ENCODE measurements at regions not wholly inside any gene's neighbourhood (a gene's known extent, or its start where the extent isn't known, plus 50 kb on each side); places are given as distances from the start of the nearest gene placed in this dataset.

DNA sequence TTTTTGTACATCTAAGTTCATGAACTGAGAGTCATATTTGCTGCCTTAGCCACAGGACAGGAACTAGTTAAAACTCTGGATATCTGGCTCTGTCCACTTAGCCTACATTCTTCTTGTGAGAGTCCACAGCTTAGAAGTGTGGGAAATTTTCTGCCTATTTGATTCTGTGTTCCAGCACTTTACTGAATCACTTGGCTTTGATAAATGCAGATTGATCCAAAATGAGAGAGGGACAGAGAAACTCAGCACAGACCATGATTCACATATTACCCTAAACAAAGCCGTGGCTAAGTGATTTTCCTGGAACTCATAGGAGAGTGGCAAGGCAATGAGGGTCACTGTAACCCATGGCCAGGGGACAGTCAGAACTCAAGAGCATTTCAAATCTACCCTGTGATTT is 87.5 kb upstream of the CADPS start:
- Histone ChIP-seq H3K4me3 (ENCODE audit: low read length) (no peak overlapping the region), H3K27ac (ENCODE audit: low read depth, low read length) (no peak overlapping the region), H2BK5ac (ENCODE audit: low read length) (no peak overlapping the region), H3K27me3 (ENCODE audit: insufficient read depth, low read length, poor library complexity) (no peaks in the 10 kb centered on the region), H3K9ac (ENCODE audit: low read length) (no peak overlapping the region), H2BK15ac (replicated peaks; ENCODE audit: low read depth) (no peak overlapping the region), H3K23ac (ENCODE audit: low read length) (no peak overlapping the region), H3K79me2 (ENCODE audit: control insufficient read depth, insufficient read depth, low read length) (no peaks in the 10 kb centered on the region), H3K4me1 (ENCODE audit: control insufficient read depth, low read depth, low read length) (no peaks in the 10 kb centered on the region), H3K36me3 (ENCODE audit: control insufficient read depth, insufficient read depth, low read length) (no peaks in the 10 kb centered on the region), H4K5ac (ENCODE audit: low read length) (no peak overlapping the region), H2BK120ac (ENCODE audit: low read depth, low read length) (no peak overlapping the region), H3K56ac (ENCODE audit: low read length) (no peak overlapping the region), H4K8ac (ENCODE audit: low read depth, low read length) (no peak overlapping the region), H3K79me1 (ENCODE audit: low read length) (no peaks in the 10 kb centered on the region), H3K18ac (ENCODE audit: low read length) (no peak overlapping the region), H3K4me2 (ENCODE audit: low read length) (no peak overlapping the region), H3K4ac (ENCODE audit: low read depth, low read length) (no peak overlapping the region), H2AK5ac (ENCODE audit: low read length) (no peak overlapping the region)
- DNase-seq: no peak
- no CpG with 5 or more reads among the region's 1 CpG for WGBS (ENCODE audit: extremely low coverage, insufficient coverage, low lambda C conversion rate)

DNA sequence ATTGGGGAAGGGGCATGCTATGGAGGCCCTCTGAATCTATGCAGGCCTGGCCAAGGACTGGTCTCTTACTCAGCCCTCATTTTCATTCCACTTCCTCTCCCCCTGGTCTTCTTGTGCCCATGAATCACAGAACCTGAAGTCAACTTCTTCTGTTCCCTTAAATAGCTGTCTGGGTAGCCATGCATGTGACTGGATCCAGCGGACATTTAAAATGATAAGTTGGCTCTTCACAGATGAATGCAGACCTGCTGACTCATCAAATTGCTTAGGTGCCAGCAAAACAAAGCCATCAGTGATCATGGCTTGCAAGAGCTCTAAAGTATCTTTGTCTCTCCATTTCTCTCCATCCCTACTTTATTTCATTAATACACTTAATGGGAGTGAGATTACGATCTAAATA is 90.1 kb upstream of the CADPS start:
- Histone ChIP-seq H3K79me1 (ENCODE audit: low read length) (no peaks in the 10 kb centered on the region), H4K8ac (ENCODE audit: low read depth, low read length) (no peak overlapping the region), H3K27me3 (ENCODE audit: insufficient read depth, low read length, poor library complexity) (no peaks in the 10 kb centered on the region), H4K5ac (ENCODE audit: low read length) (no peak overlapping the region), H2AK5ac (ENCODE audit: low read length) (no peak overlapping the region), H3K36me3 (ENCODE audit: control insufficient read depth, insufficient read depth, low read length) (no peaks in the 10 kb centered on the region), H2BK15ac (replicated peaks; ENCODE audit: low read depth) (no peak overlapping the region), H3K4me1 (ENCODE audit: control insufficient read depth, low read depth, low read length) (no peaks in the 10 kb centered on the region), H3K4me2 (ENCODE audit: low read length) (no peak overlapping the region), H3K9ac (ENCODE audit: low read length) (no peak overlapping the region), H3K4ac (ENCODE audit: low read depth, low read length) (no peak overlapping the region), H2BK120ac (ENCODE audit: low read depth, low read length) (no peak overlapping the region), H3K27ac (ENCODE audit: low read depth, low read length) (no peak overlapping the region), H3K56ac (ENCODE audit: low read length) (no peak overlapping the region), H3K4me3 (ENCODE audit: low read length) (no peak overlapping the region), H3K23ac (ENCODE audit: low read length) (no peak overlapping the region), H3K79me2 (ENCODE audit: control insufficient read depth, insufficient read depth, low read length) (no peaks in the 10 kb centered on the region), H2BK5ac (ENCODE audit: low read length) (no peak overlapping the region), H3K18ac (ENCODE audit: low read length) (no peak overlapping the region)
- no peak for DNase-seq
- WGBS (ENCODE audit: extremely low coverage, insufficient coverage, low lambda C conversion rate): no CpG with 5 or more reads among the region's 2 CpGs

DNA sequence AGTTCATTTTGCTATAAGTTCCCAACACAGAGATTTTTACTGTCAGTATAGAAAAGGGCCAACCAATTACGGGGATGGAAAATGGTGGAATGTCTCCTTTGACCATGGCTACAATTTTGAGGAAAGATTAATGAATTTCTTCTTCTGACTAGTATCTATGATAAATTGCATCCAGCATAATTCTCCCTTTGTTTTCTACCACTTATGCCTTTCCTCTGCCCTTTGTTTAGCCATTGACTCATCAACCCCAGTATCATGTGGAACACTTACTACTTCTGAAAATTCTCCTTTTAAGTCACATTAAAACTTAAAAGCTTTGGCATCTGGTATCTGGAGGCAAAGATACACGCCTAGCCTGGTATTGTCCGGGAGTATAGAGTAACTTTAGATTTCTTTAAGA is 92.9 kb upstream of the CADPS start:
- Histone ChIP-seq H2BK120ac (ENCODE audit: low read depth, low read length) (no peak overlapping the region), H4K8ac (ENCODE audit: low read depth, low read length) (no peak overlapping the region), H3K27ac (ENCODE audit: low read depth, low read length) (no peak overlapping the region), H3K23ac (ENCODE audit: low read length) (no peak overlapping the region), H3K36me3 (ENCODE audit: control insufficient read depth, insufficient read depth, low read length) (no peaks in the 10 kb centered on the region), H3K4me3 (ENCODE audit: low read length) (no peak overlapping the region), H3K18ac (ENCODE audit: low read length) (no peak overlapping the region), H3K79me2 (ENCODE audit: control insufficient read depth, insufficient read depth, low read length) (no peaks in the 10 kb centered on the region), H4K5ac (ENCODE audit: low read length) (no peak overlapping the region), H2AK5ac (ENCODE audit: low read length) (no peak overlapping the region), H3K4ac (ENCODE audit: low read depth, low read length) (no peak overlapping the region), H3K4me2 (ENCODE audit: low read length) (no peak overlapping the region), H3K4me1 (ENCODE audit: control insufficient read depth, low read depth, low read length) (no peaks in the 10 kb centered on the region), H3K27me3 (ENCODE audit: insufficient read depth, low read length, poor library complexity) (no peaks in the 10 kb centered on the region), H2BK5ac (ENCODE audit: low read length) (no peak overlapping the region), H3K79me1 (ENCODE audit: low read length) (no peaks in the 10 kb centered on the region), H3K9ac (ENCODE audit: low read length) (no peak overlapping the region), H2BK15ac (replicated peaks; ENCODE audit: low read depth) (no peak overlapping the region), H3K56ac (ENCODE audit: low read length) (no peak overlapping the region)
- DNase-seq: no peak
- no CpG with 5 or more reads among the region's 3 CpGs for WGBS (ENCODE audit: extremely low coverage, insufficient coverage, low lambda C conversion rate)

DNA sequence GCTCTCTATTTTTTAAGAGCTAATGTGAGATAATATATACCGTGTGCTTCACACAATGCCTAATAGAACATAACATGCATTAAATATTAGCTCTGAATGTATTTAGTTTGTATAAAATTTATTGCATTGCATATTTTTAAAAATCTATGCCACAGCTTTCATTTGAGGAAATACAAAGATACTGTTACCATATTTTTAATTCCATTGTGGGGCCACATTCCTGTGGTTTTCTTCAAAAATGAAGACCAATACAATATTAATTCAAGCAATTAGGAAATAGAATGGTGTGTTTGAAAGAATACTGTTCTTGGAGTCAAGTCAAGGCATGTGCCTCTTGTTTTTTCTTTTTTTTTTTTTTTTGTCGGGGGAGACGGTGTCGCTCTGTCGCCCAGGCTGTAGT is 95.4 kb upstream of the CADPS start:
- Histone ChIP-seq H3K18ac (ENCODE audit: low read length) (no peak overlapping the region), H3K27me3 (ENCODE audit: insufficient read depth, low read length, poor library complexity) (no peaks in the 10 kb centered on the region), H3K4me3 (ENCODE audit: low read length) (no peak overlapping the region), H4K5ac (ENCODE audit: low read length) (no peak overlapping the region), H2BK120ac (ENCODE audit: low read depth, low read length) (no peak overlapping the region), H2AK5ac (ENCODE audit: low read length) (no peak overlapping the region), H2BK15ac (replicated peaks; ENCODE audit: low read depth) (no peak overlapping the region), H4K8ac (ENCODE audit: low read depth, low read length) (no peak overlapping the region), H3K79me1 (ENCODE audit: low read length) (no peaks in the 10 kb centered on the region), H3K79me2 (ENCODE audit: control insufficient read depth, insufficient read depth, low read length) (no peaks in the 10 kb centered on the region), H3K9ac (ENCODE audit: low read length) (no peak overlapping the region), H3K36me3 (ENCODE audit: control insufficient read depth, insufficient read depth, low read length) (no peaks in the 10 kb centered on the region), H3K4ac (ENCODE audit: low read depth, low read length) (no peak overlapping the region), H3K4me2 (ENCODE audit: low read length) (no peak overlapping the region), H3K4me1 (ENCODE audit: control insufficient read depth, low read depth, low read length) (no peaks in the 10 kb centered on the region), H3K23ac (ENCODE audit: low read length) (no peak overlapping the region), H2BK5ac (ENCODE audit: low read length) (no peak overlapping the region), H3K27ac (ENCODE audit: low read depth, low read length) (no peak overlapping the region), H3K56ac (ENCODE audit: low read length) (no peak overlapping the region)
- no peak for DNase-seq
- WGBS (ENCODE audit: extremely low coverage, insufficient coverage, low lambda C conversion rate): no CpG with 5 or more reads among the region's 5 CpGs

DNA sequence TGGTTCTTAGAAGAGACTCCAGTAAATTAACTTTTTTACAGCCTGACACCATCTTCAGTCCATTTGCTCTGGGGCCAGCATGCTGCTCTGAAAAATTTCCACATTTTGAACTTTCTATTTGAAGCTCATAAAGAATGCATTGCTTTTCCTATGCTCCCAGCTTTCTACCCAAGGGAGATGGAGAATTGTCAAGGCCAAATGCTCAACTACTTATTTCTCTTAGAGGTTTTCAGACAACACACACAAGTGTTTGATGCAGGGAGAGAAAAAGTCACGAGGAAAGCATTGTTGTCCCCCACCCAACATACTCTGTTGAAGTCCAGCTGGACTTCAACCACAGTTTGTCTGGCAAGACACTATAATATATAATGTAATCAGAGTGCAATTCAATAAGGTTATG is 100.3 kb upstream of the CADPS start:
- no peak overlapping the region for H3K4me3 ChIP-seq (ENCODE audit: low read length)
- WGBS (ENCODE audit: extremely low coverage, insufficient coverage, low lambda C conversion rate): no CpG with 5 or more reads among the region's 1 CpG
- no peak overlapping the region for H2BK5ac ChIP-seq (ENCODE audit: low read length)
- H4K5ac ChIP-seq (ENCODE audit: low read length): no peak overlapping the region
- no peak overlapping the region for H3K27ac ChIP-seq (ENCODE audit: low read depth, low read length)
- H3K36me3 ChIP-seq (ENCODE audit: control insufficient read depth, insufficient read depth, low read length): no peaks in the 10 kb centered on the region
- no peak overlapping the region for H2AK5ac ChIP-seq (ENCODE audit: low read length)
- H3K79me2 ChIP-seq (ENCODE audit: control insufficient read depth, insufficient read depth, low read length): no peaks in the 10 kb centered on the region
- H3K56ac ChIP-seq (ENCODE audit: low read length): no peak overlapping the region
- no peaks in the 10 kb centered on the region for H3K27me3 ChIP-seq (ENCODE audit: insufficient read depth, low read length, poor library complexity)
- no peak overlapping the region for H3K9ac ChIP-seq (ENCODE audit: low read length)
- H3K18ac ChIP-seq (ENCODE audit: low read length): no peak overlapping the region
- no peak overlapping the region for H3K4ac ChIP-seq (ENCODE audit: low read depth, low read length)
- no peak overlapping the region for H2BK120ac ChIP-seq (ENCODE audit: low read depth, low read length)
- no peak overlapping the region for H2BK15ac ChIP-seq (replicated peaks; ENCODE audit: low read depth)
- no peaks in the 10 kb centered on the region for H3K79me1 ChIP-seq (ENCODE audit: low read length)
- no peak for DNase-seq
- no peaks in the 10 kb centered on the region for H3K4me1 ChIP-seq (ENCODE audit: control insufficient read depth, low read depth, low read length)
- H3K4me2 ChIP-seq (ENCODE audit: low read length): no peak overlapping the region
- no peak overlapping the region for H3K23ac ChIP-seq (ENCODE audit: low read length)
- H4K8ac ChIP-seq (ENCODE audit: low read depth, low read length): no peak overlapping the region

DNA sequence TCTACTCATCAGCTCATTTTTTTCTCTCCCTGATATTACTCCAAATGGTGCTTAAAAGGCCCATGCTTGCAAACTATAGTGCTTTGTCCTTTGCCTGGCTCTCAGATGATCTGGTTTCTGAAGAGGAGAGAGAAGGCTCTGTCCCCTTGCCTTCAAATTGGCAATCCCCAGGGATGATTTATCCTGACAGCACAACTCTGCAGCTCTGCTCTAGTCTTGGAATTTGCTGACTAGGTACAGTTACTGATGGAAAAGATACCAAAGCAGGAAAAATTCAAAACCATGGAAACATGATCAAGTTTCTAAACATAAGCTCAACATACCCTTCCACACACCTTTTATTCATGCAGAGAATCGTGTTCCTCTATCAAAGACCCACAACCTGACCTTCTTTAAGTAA is 106.7 kb upstream of the CADPS start:
- Histone ChIP-seq H4K5ac (ENCODE audit: low read length) (no peak overlapping the region), H3K79me1 (ENCODE audit: low read length) (no peaks in the 10 kb centered on the region), H3K4ac (ENCODE audit: low read depth, low read length) (no peak overlapping the region), H2BK15ac (replicated peaks; ENCODE audit: low read depth) (no peak overlapping the region), H3K23ac (ENCODE audit: low read length) (no peak overlapping the region), H3K79me2 (ENCODE audit: control insufficient read depth, insufficient read depth, low read length) (no peaks in the 10 kb centered on the region), H2BK5ac (ENCODE audit: low read length) (no peak overlapping the region), H2BK120ac (ENCODE audit: low read depth, low read length) (no peak overlapping the region), H3K9ac (ENCODE audit: low read length) (no peak overlapping the region), H3K18ac (ENCODE audit: low read length) (no peak overlapping the region), H3K4me3 (ENCODE audit: low read length) (no peak overlapping the region), H3K36me3 (ENCODE audit: control insufficient read depth, insufficient read depth, low read length) (no peaks in the 10 kb centered on the region), H3K27me3 (ENCODE audit: insufficient read depth, low read length, poor library complexity) (no peaks in the 10 kb centered on the region), H2AK5ac (ENCODE audit: low read length) (no peak overlapping the region), H3K4me1 (ENCODE audit: control insufficient read depth, low read depth, low read length) (peaks cover 2% of the 10 kb centered on the region), H3K27ac (ENCODE audit: low read depth, low read length) (no peak overlapping the region), H3K4me2 (ENCODE audit: low read length) (no peak overlapping the region), H4K8ac (ENCODE audit: low read depth, low read length) (no peak overlapping the region), H3K56ac (ENCODE audit: low read length) (no peak overlapping the region)
- no peak for DNase-seq
- WGBS (ENCODE audit: extremely low coverage, insufficient coverage, low lambda C conversion rate): no CpG with 5 or more reads among the region's 1 CpG

Data from mesendoderm (in vitro differentiated cells).